ENCODE measurements at regions not wholly inside any gene's neighbourhood (a gene's known extent, or its start where the extent isn't known, plus 50 kb on each side); places are given as distances from the start of the nearest gene placed in this dataset.

- intact Hi-C loops (cut with DNase I): no loop called here
- no peak for TF ChIP-seq POLR2A (IDR thresholded peaks at IDR 0.05)
- no peak for TF ChIP-seq CTCF (IDR thresholded peaks at IDR 0.05)
- TF ChIP-seq EP300 (IDR thresholded peaks at IDR 0.05): no peak
- H3K27ac ChIP-seq: no peak overlapping the region
- no peak overlapping the region for H3K4me3 ChIP-seq
- no peaks in the 10 kb centered on the region for H3K27me3 ChIP-seq
- no peak for DNase-seq
- H3K4me1 ChIP-seq (ENCODE audit: insufficient read depth): no peaks in the 10 kb centered on the region
- H3K36me3 ChIP-seq: no peaks in the 10 kb centered on the region
- WGBS, 3 donors: 46 to 51% (median 47%) methylated on average over 2 of the region's 2 CpGs
- H3K9me3 ChIP-seq: no peaks in the 10 kb centered on the region
Observed at GRCh38 chr2:144914622-144915318, 394.9 kb upstream of the ZEB2 start.

GRCh38 chr2:144914113-144914512, 394.2 kb upstream of the ZEB2 start:
- no peaks in the 10 kb centered on the region for H3K9me3 ChIP-seq
- no peaks in the 10 kb centered on the region for H3K36me3 ChIP-seq
- no peak overlapping the region for H3K4me3 ChIP-seq
- TF ChIP-seq POLR2A (IDR thresholded peaks at IDR 0.05) (no peak), EP300 (IDR thresholded peaks at IDR 0.05) (no peak), CTCF (IDR thresholded peaks at IDR 0.05) (no peak)
- H3K27me3 ChIP-seq: no peaks in the 10 kb centered on the region
- intact Hi-C loops (cut with DNase I): no loop called here
- H3K27ac ChIP-seq: no peak overlapping the region
- DNase-seq: no peak
- WGBS, 3 donors: 34 to 57% (median 48%) methylated on average over 1 of the region's 1 CpG
- H3K4me1 ChIP-seq (ENCODE audit: insufficient read depth): no peaks in the 10 kb centered on the region

DNA sequence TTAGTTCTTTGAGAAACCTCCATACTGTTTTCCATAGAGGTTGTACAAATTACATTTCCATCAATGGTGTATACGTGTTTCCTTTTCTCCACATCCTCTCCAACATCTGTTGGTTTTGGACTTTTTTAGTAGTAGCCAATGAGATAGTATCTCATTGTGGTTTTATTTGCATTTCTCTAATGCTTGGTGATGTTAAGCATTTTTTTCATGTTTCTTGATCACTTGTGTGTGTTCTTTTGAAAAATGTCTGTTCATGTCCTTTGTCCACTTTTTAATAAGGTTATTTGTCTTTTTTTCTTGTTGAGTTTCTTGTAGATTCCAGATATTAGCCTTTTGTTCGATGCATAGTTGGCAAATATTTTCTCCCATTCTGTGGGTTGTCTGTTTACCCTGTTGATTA, 392.3 kb upstream of the ZEB2 start:
- 83 to 88% (median 87%) methylated on average over 2 of the region's 2 CpGs for WGBS, 3 donors
- Histone ChIP-seq H3K27ac (no peak overlapping the region), H3K4me3 (no peak overlapping the region), H3K27me3 (no peaks in the 10 kb centered on the region), H3K9me3 (no peaks in the 10 kb centered on the region), H3K36me3 (no peaks in the 10 kb centered on the region), H3K4me1 (ENCODE audit: insufficient read depth) (no peaks in the 10 kb centered on the region)
- TF ChIP-seq EP300 (IDR thresholded peaks at IDR 0.05): no peak
- TF ChIP-seq CTCF (IDR thresholded peaks at IDR 0.05): no peak
- no peak for TF ChIP-seq POLR2A (IDR thresholded peaks at IDR 0.05)
- no peak for DNase-seq
- intact Hi-C loops (cut with DNase I): no loop called here

GRCh38 chr2:144905956-144906355, 386.0 kb upstream of the ZEB2 start:
- H3K4me3 ChIP-seq: no peak overlapping the region
- WGBS, 3 donors: 91 to 95% (median 93%) methylated on average over 2 of the region's 2 CpGs
- no peaks in the 10 kb centered on the region for H3K9me3 ChIP-seq
- no peak for DNase-seq
- TF ChIP-seq POLR2A (IDR thresholded peaks at IDR 0.05): no peak
- TF ChIP-seq CTCF (IDR thresholded peaks at IDR 0.05): no peak
- TF ChIP-seq EP300 (IDR thresholded peaks at IDR 0.05): no peak
- no peak overlapping the region for H3K27ac ChIP-seq
- H3K4me1 ChIP-seq (ENCODE audit: insufficient read depth): no peaks in the 10 kb centered on the region
- H3K27me3 ChIP-seq: no peaks in the 10 kb centered on the region
- intact Hi-C loops (cut with DNase I): no loop called here
- no peaks in the 10 kb centered on the region for H3K36me3 ChIP-seq
